Kidney tubule cell (primary cell): ENCODE measurements at regions not wholly inside any gene's neighbourhood (a gene's known extent, or its start where the extent isn't known, plus 50 kb on each side); places are given as distances from the start of the nearest gene placed in this dataset.
"Not testable (repeated sequence)": the region's sequence is repeated elsewhere in the genome, so short reads cannot be mapped to it uniquely, and the experiment has no call there.

Source experiments
- DNase-seq: peaks from one replicate; pipeline ENCODE4 v3.0.0-alpha.2; 2018; ENCODE audit warnings: low spot score

DNA sequence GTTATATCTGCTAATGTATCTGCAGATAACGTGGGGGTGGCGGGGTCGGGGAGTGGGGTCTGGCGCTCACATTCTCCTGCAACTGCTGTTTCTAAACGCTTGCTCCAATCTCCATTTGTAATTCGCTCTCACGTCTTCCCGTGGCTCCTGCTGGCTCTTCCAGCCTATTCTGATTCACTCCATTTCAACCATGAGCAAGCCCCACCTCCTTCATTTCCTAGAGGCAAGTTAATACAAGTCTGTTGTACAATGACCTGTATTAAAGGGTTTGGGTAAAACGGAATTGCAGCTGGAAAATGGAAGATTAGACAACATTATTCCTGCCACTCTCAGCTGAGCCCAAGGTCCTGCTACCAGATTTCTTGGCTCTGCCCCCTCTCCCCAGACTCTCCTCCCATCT lies 132.3 kb downstream of the CSNK2A3 start:
- no peak for DNase-seq

DNA sequence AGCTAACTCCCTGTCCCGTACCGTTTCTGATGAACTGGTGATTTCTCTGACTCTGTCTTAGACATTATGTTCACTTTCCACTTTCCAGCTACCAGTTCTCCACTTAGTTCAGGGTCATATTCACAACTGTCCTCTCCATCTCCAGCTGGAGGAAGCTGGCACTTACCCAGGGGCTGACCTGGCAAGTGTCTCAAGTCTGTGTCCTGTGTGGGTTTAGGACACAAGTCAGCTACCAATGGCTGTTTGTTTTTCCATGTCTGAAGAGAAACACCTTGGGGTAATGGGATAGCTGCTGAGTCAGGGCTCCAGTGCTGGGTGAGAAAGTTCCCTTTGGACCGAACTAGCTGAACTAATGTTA lies 134.4 kb downstream of the CSNK2A3 start:
- DNase-seq, result peak; percentile 18

DNA sequence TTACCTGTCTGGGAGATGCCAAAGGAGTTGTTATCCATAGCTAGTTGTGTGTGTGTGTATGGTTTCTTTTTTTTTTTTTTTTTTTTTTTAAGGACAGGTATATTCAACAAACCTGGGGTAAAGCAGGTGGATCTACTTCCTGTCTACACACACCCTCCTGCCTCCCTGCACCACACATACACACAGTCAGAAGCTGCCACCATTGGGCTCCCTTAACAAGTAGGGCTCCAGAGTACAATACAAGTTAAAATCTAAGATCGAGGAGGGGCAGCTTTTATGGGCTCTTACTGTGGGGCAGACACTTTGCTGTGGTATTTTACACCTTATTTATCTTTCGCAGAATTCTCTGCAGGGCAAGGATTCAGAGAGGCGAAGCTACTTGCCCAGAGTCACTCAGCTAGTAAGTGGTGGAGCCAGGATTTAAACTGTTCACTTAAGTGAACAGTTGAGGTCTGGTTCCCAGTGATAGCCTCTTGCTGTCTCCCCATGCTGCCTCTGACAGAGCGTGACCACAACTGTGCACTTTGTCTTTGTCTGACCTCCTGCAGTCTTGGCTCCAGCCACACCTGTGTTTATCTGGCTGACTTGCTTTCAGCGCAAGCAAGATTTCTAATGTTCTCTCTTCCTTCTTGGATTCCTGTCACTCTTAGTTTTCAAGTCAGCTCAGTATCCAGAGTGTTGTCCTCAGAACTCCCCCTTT lies 135.0 kb downstream of the CSNK2A3 start:
- peak; percentile 66 for DNase-seq

DNA sequence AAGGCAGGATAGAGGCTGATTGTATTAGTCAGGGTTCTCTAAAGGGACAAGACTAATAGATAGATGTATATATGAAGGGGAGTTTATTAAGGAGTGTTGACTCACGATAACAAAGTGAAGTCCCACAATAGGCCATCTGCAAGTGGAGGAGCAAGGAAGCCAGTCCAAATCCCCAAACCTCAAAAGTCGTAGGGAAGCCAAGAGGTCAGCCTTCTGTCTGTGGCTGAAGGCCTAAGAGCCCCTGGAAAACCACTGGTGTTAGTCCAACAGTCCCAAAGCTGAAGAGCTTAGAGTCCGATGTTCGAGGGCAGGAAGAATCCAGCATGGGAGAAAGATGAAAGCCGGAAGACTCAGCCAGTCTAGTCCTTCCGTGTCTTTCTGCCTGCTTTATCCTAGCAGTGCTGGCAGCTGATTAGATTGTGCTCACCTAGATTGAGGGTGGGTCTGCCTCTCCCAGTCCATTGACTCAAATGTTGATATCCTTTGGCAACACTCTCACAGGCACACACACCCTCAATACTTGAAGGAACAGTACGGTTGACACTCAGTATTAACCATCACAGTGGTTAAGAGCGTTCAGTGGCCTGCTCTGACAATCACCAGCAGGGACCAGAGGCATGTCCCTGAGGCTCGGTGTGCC lies 135.6 kb downstream of the CSNK2A3 start:
- DNase-seq, result no peak

DNA sequence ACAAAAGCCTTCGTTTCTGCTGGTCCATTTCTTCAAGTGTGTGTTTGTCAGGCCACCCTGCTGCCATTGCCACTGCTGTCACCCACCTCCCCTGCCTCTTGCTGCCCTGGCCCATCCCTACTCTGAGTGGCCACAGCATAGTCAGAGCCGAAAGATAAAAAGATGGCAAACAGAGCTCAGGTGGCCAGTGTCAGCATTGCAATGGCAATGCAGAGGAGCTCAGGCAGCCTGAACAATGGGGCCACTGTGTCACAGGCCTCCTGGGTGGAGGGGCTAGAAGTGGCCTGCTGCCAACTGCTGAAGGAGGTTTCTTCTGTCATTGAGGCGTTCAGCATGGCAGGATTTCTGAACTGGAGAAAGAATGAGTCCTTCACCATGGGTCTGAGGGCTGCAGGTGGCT lies 137.1 kb downstream of the CSNK2A3 start:
- no peak for DNase-seq

DNA sequence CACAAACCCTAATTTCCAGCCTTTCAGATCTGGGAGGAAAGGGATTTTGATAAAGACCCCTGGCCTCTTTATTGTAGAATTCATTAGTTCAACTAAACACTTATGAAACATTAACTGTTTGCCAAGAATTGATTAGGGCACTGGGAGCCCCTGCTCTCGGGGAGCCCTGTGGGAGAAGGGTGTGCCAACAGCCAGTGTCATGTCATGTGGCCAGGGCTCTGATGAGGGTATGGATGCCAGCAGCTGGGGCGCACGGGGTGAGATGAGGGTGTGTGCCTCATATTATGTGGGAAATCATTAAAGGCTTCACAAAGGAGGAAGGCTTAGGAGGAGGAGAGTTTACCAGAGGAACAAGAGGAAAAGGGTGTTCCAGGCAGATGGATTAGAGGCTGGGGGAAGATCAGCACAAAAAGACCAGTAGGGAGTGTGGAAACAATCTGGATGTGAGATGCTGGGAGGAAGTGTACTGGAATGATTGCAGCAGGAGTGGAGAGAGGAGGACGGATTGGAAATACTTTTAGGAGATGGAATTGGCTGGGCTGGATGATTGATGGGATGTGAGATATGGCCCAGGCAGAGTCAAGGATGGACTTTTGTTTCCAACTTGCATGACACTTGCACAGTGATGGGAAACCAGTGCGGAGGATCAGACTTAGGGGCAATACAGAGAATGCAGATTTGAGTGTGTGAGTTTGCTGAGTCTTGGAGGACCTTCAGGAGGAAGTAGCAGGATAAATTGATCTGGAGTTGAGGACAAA lies 137.8 kb downstream of the CSNK2A3 start:
- no peak for DNase-seq

DNA sequence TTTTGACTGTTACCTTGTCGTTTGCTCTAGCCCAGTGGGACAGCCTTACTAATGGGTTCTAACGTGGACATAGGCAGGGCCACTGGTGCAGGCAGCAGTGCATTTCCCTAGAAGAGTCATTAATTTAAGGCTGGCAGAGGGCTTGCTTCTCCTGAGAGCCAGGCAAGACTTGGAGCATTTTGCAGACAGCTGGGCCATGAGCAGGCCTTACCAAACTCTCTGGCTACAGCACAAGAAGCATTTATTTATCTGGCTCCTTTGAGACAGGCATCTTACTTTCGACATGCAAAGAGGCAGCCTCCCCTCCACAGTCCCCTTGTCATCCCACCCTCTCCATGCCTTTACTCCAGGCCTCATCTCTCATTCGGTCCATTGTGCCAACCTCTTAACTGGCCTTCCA lies 139.9 kb downstream of the CSNK2A3 start:
- no peak for DNase-seq

DNA sequence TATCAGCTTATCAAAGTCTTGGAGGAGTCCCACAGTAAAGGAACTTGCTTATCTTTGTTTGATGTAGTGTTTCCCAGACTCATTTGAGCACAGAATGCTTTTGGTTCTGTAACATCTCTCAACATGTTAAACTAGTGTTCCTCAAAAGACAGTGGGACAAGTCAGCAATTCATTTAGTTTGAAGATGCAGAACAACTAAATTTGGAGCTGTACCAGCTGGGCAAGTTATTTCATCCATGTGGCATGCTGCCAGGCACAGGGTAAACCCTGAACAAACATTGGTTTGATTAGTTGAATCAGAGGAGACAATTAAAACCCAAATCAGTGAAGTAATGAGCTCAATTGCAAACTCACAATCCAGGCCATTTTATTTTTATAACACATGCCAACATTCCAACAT lies 141.2 kb downstream of the CSNK2A3 start:
- DNase-seq, result no peak

DNA sequence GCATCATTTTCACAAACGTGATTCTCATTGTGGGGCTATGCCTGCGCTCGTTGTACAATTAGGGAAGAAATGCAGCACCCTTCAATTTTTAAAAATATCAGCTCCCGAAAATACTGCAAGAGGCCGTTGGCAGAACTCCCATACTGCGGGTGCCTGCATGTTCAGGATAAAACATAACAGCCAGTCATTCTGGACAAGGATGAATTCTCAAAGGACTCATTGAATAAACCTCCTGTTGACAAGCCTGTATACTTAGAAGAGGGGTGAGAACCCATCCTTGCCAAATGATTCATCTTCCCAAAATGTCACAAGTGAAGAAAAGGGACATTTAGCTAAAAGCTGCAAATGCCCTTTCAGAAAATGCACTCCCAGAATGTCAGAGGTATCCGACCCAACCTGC lies 141.9 kb downstream of the CSNK2A3 start:
- no peak for DNase-seq

DNA sequence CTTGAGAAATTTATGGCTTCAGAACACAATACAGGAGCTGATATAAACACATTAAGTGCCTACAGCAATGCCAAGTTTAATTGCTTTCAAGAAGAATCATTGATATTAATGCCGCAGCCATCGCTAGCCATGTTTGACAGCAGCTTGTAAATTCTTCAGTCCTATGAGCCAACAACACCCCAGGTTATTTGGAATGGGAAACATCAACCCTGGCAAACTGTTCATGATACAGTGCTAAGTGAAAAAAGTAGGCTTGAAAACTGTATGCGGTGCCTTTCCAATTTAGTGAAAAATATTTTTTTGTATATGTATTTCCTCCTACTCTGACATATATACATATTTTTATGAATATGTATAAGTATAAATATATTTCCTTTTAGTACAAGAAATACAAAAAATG lies 142.6 kb downstream of the CSNK2A3 start:
- DNase-seq, result no peak

DNA sequence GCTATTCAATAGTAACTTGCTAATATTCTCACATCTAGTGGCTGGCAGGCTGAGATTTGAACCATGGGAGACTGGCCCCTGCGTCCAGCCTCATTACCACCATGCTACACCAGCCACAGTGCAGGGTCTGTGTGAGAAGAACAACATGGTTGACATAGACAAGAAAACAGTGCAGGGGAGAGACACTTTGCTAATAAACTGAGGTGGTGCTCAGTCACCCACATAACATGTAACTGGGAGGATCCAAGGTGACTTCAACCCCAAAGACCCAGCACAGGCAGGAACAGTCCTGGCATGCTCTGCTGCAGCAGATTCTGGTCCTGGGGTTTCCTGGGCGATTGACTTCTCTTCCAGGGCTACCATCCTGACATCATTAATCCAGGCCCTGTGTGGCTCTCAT lies 143.1 kb downstream of the CSNK2A3 start:
- no peak for DNase-seq

DNA sequence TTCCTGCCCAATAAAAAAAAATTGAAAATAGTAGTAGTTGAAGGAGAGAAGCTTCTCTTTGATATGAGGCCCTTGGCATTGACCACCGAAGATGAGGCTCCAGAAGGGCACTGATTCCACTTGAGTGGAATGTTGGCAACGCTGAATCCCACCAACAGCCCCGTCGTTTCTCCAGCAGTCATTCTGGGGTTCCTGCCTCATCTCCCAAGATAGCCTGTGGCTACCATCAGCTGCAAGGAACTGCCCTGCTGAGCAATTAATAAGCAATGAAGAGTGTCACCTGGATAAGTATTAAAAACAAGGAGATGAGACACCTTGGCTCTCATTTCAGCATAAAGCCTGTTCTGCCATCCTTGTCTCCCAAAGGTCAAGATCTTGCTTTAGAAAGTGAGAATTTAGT lies 144.1 kb downstream of the CSNK2A3 start:
- no peak for DNase-seq

DNA sequence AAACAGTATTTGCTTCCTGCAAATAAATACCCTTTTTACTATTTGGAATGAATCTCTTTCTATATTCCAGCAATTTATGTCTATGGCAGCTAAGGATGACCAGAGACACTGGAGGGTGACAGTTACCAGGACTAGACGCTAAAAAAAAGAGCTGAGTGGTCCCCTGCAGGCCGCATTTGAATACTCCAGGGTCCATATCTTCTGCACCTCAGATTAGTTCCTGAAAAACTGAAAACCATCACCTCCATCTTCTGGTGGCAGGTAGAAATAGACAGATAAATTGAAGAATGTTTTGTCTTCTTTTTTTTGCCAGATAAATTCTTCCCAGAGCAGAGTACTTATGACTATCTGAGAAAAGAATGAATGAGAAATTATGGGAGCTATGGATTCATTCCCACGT lies 145.6 kb downstream of the CSNK2A3 start:
- DNase-seq, result no peak

DNA sequence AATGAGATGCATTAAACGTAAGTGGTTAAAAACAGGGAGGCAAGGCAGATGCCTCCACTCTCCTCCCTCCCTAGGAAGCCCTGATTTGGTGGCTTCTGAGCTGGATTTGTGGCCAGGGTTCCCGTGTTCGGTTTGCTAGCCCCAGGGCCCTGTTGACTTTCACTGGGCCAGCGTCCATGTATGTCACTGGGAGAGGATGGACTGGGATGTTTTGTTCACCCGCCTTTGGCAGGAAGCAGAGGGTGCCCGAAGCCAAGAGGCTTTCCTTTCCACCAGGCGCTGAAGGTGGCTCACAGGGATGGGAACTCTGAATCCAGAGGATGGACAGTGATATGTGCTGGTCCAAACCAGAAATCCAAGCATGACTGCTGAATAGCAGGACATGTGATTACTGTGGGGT lies 146.6 kb downstream of the CSNK2A3 start:
- DNase-seq, result no peak

DNA sequence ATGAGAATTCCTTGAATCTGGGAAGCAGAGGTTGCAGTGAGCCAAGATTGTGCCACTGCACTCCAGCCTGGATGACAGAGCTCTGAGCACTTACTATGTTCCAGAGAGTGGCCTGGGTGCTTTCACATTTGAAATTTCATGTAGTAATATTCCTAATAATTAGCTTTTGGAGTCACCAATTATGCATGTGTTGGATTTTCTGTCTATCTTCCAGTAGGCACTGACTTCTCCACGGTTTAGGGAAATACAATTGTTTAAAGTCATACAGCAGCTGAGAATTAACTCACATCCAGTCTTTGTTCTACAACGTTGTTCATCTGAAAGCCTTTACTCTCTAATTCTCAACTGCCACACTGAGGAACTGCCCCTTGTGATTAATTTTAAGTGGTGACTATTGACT lies 150.2 kb downstream of the CSNK2A3 start:
- DNase-seq, result no peak

DNA sequence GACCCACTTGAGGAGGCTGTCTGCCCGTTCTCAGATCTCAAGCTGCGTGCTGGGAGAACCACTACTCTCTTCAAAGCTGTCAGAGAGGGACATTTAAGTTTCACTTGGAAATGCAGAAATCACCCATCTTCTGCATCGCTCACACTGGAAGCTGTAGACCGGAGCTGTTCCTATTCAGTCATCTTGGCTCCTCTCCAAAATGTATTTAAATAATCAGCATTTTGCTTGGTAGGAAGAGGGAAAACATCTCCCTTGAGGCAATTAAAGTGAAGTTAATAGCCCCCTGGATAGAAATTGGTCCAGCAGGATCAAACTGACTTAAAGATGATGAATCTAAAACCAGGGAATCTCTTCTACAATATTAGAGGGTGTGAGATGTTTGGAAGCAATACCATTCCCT lies 151.7 kb downstream of the CSNK2A3 start:
- DNase-seq, result not testable (repeated sequence)

DNA sequence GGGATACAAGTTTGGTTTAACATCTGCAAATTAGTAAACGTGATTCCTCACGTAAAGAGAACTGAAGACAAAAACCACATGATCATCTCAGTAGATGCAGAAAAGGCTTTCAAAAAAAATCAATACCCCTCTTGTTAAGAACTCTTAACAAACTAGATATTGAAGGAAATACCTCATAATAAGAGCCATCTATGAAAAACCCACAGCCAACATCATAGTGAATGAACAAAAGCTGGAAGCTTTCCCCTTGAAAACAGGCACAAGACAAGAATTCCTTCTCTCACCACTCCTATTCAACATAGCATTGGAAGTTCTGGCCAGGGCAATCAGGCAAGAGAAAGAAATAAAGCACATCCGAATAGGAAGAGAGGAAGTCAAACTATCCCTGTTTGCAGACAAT lies 160.5 kb downstream of the CSNK2A3 start:
- DNase-seq, result no peak

DNA sequence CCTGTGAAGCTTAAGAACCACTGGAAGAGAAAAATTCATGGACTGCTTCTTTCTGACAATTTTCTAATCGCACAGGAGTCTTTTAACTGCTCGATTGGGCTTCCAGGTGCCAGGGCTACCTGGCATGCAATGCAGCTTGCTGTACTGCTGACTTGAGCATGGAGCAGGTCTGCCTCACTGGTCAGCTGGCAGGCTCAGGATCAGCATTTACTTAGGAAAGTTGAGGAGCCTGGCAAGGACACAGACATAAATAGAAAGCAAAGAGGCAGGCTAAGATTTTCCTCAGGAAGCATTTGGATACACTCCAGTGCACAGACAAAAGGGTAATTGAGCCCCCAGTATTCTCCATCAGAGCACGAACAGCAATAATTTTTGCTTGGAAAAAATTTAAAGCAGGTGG lies 163.5 kb downstream of the CSNK2A3 start:
- no peak for DNase-seq

DNA sequence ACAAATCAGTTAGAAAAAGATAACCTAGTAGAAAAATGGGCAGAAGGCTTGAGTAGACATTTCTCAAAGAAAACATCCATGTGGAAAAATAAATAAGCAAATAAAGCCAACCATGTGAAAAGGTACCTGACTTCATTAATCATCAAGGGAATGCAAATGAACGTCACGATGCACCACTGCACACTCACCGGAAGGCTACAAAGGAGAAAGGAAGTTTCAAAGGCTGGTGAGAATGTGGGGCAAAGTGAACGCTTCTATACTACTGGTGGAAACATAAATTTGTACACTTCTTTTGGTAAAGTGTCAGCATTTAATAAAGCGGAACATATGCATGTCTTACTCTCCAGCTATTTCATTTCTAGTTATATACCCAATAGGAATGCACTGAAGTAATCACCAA lies 166.8 kb downstream of the CSNK2A3 start:
- DNase-seq, result peak; percentile 50

DNA sequence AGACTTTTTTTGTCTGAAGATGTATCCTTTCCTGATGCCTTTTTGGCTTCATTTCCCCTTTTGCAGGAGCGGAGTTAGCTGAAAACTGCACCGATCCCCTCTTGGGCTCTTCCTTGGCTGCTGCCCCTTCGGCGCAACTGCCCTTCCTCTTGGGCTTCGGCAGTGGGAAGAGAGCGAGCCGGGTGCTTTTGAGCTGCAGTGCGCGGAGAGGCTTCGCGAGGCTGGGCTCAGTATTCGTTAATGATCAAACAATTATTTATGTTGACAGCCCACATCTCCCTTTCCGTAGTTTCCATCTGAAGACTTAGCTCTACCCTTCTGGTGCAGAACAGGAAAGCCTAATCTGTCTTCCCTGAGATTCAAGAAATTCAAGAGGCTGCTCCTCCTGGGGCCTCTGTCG lies 170.8 kb downstream of the CSNK2A3 start:
- DNase-seq, result no peak

DNA sequence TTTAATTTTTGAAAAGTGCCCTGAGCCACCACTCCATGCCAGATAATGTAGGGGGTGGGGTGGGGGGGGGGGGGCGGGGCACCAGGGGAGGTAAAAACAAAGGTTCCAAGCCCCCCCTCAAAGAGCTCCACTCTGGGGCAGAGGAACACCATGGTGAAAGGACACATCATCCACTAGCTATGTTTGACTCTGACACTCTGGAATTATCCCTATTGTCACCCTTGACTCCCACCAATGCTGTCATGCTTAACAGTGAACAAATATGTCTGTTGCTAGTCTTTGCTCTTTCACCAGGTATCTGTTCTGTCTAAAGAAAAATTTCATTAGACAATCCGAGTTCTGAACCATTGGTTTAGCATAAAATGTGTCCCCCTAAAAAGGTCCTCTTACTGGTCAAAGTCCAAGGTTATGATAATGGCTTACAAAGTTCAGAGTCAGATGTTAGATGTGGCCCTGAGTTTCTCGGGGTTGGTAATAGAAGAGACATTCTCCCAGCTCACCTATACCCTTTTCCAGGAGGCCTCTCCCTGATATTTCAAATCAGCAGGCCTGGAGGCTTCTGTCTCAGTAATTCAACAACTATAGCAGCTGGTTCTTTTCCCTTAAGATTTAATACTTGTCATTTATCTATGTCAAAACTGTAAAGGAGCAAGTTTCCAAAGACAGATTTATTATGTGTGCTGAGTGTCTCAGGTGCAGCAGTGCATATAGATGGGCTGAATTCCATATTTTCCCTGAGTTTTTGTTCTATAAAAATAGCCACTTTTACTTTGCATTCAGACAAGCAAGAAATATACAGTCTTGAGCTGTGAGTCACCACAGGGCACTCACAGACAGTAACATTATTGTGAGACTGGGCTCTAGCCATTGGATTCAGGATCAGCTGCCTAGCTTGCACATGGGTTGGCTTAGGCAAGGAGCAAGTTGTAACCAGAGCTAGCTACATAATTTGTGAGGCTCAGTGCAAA lies 174.1 kb downstream of the CSNK2A3 start:
- DNase-seq, result peak; percentile 90

DNA sequence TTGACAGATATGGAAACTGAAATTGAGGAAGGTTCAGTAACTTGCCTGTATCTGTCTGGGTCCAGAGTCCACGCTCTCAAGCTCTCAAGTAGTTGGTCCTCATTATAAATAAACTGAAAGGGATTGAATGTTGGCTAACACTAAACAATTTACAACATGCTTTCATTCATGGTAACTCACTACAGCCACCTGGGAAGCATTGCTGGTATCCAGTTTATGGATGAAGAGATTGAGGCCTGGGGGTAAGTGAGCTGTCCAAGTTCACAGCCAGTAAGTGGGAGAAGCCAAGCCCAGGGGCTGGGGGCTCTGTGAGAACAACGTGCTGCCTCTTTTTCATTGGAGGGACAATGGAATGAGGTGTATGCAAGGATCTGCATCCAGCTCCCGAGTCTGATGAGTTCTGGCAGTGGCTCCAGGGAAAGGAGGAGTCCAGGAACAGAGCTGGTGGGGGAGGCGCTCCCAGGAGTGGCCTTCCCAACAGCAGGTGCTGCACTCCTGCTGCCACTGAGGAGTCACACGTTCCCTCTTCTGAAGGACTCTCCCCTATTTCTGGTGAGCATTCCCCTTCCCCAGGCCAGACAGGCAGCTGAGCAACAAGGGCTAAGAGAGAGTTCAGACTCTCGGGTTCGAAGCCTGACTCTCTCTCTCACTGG lies 175.8 kb downstream of the CSNK2A3 start:
- DNase-seq, result no peak
